ENCODE measurements at regions not wholly inside any gene's neighbourhood (a gene's known extent, or its start where the extent isn't known, plus 50 kb on each side); places are given as distances from the start of the nearest gene placed in this dataset.
A peak's percentile ranks its signal among the peaks of the same experiment; 100 is the strongest.
"Not testable (repeated sequence)": the region's sequence is repeated elsewhere in the genome, so short reads cannot be mapped to it uniquely, and the experiment has no call there.

DNA sequence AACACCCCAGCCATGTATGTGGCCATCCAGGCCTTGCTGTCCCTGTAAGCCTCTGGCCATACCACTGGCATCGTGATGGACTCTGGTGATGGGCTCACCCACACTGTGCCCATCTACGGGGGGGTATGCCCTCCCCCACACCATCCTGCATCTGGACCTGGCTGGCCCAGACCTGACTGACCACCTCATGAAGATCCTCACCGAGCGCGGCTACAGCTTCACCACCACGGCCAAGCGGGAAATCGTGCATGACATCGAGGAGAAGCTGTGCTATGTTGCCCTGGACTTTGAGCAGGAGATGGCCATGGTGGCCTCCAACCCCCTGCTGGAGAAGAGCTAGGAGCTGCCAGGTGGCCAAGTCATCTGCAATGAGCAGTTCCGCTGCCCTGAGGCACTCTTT, 80.4 kb upstream of the ZCCHC2 start:
- no peak for DNase-seq (ENCODE audit: low spot score)

DNA sequence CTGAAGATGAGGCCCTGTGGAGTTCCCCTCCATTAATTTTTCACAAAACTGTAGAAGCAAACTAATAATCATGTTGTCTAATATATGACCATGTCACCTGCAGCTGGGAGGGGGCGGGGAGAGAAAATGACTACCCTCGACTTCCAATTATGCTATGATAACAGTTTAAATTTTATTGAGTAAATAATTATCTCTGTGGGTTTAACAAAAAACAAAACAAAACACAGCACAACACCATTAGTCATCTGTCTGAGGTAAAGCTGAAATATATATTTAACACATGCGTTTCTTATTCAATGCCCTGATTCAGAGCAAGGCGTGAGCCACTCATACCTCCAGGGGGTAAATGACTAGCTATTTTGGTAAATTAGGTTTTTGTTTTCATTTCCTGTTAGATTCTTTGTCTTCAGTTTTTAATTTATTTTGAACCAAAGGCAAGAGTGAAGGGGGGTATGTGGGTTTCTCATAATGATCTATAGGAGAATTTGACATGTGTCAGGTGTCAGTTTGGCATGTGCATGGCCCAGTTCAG, 77.4 kb upstream of the ZCCHC2 start:
- DNase-seq (ENCODE audit: low spot score): no peak

DNA sequence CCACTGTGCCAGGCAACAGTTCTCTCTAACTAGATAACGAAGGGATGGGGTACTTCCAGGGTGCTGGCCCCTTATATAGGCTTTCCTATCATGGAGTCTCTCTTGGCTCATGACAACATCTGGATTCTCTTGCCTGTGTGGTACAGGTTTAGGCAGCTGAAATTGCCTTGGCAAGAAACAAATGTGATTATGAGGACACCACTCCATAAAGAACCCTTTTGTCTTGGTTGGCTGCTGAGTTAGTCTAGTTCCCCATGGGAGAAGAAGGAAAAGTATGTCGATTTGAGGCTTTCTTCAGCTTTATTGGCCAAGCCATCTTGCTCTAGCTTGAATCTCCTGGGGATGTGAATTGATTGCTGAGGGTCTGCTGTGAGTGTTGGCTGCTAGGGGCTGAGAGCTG, 76.3 kb upstream of the ZCCHC2 start:
- DNase-seq (ENCODE audit: low spot score): no peak

DNA sequence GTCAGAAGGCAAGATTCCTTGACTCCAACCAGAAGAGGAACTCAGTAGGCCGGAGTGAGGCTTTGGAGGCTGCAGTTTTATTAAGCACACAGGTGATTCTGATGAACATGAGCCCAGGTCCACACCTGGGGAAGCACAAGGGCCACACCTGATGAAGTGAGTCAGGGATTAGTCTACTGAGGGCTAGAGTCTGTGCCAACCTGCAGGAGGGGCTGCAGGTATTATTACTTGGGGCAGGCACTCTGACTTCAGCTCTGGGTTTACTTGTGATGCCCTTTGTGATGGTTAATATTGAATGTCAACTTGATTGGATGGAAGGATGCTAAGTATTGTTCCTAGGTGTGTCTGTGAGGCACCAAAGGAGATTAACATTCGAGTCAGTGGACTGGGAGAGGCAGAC, 75.2 kb upstream of the ZCCHC2 start:
- DNase-seq (ENCODE audit: low spot score): no peak

DNA sequence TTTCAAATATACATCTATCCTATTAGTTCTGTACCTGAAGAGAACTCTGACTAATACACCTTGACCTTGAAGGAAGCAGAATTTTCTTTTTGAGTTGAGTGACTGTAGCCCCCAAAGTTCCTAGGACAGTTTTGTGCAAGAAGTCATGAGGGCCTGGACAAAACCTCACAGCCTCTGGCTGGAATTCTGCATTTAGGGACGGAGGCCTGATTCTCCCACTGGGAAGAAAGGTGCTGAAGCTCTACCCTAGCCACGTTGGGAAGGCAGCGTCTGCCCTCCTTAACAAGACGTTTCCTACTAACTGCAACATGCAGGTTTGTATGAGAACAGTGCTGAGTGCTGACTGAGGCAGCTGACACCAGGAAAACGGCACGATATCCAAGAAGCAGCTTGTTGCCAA, 74.4 kb upstream of the ZCCHC2 start:
- DNase-seq (ENCODE audit: low spot score): no peak

DNA sequence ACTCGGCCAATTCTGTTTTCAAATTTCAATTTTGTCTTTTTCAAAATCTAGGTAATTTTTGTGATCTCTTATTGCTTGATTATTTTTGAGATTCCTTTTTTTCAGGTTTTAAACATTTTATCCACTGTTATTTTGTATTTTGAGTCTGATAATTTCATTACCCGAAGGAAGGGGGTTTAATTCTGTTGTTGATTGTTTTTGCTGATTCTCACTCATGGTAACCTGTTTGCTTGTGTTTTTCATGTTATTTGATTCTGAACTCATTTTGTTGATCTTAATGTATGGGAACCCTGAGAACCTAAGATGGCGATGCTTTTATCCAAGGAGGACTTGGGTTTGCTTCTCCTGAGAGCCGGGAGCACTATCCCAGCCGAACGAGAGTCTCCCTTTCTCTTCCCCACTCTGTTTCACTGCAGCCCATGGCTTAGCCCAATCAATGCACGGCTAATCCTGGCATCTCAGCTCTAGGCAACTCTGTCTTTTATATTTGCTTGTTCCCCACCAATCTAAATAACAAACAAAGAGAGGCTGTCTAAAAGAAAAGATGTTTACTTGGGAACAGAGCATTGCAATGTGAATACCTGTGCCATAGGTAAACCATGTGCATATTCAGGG, 73.2 kb upstream of the ZCCHC2 start:
- no peak for DNase-seq (ENCODE audit: low spot score)

DNA sequence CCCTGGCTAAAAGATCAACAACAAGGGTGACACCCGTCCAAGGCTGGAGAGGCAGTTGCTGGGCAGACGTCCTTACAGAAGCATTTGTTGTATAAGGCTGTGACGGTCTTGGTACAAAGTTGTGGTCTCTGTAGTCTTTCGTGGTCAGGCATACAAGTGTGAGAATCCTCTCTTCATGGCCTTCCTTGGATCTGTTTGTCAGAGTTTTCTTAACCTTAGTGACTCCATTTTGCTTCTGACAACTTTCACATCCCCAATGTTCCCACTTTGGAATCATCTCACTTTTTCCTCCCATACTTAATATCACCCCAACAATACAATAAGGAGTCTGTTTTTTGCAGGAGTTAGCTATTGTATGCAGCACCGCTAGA, 72.7 kb upstream of the ZCCHC2 start:
- no peak for DNase-seq (ENCODE audit: low spot score)

DNA sequence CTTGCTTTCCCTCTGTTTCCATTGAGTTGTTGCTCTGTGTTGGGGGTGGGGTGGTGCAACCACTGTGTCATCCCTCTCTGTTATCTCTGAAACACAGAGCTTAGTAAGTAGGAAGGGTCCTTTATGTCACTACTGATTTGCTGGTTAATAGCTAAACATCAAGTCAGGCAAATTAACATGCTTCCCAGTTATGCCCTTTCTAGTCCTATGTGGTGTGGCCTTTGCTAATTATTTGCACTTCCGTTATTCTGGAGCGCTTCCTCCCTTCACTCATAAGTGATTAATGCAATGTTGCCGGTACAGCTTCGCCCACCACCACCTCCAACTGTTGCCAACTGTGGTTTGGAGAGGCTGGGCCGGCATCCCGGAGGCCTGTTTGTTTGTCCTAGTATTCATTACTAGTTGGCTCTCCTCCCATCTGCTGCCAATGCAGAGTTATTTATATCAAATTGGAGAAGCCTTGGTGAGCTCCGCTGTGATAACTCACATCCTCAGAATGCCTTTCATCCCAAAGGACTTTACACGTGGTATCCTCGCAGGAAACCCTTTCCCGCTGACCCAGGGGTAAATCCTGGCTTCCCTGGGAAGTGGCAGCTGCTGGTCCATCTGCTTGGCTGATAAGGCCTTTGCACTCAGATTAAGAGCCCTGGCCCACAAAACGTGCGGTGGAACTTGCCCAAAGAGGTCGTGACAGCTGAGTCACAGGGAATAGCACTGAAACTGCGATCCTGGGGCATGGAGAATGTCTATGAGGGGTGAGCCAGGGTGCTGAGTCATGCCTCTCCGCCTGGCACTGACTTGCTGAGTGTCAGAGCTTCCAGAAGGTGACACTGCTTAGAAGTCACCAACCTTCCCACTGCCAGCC, 72.0 kb upstream of the ZCCHC2 start:
- peak; percentile 13 for DNase-seq (ENCODE audit: low spot score)

DNA sequence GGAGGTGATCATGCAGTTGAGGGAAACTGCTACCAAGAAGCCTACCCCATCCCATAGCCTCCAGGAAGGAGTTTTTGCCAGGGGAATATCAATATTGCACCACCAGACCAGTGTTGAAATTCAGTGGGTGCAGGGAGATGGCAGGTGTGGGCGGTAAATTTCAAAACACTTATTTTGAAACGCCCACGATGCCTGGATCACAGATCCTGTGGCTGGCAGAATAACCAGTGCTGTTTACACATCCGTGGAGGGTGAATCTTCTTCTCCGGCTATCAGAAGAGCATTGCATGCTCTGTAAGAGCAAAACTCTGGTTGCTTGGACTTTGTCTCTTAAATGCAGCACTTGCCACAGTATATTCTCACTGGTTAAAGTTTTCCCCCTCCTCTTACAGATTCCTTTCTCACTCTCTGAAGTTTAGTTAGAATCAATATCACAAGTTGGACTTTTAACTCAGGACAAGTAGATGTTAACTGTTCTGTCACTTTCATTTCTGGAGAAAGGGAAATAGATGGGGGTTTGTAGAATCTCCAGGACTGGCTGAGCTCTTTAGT, 70.5 kb upstream of the ZCCHC2 start:
- DNase-seq (ENCODE audit: low spot score): no peak

DNA sequence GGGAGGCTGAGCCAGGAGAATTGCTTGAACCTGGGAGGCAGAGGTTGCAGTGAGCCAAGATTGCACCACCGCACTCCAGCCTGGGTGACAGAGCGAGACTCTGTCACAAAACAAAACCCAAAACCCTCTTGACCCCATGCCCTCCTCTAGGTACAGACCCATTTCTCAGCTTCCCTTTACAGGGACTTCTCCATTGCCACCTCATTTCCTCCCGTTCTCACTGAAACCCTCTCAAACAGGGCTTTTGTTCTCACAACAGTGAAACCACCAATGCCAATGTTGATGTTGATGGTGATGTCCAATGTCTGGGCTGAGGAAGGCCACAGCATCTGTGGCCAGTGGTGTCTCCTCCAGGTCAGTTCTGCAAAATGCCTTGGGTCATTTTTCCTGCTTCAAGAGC, 69.0 kb upstream of the ZCCHC2 start:
- DNase-seq (ENCODE audit: low spot score): no peak

DNA sequence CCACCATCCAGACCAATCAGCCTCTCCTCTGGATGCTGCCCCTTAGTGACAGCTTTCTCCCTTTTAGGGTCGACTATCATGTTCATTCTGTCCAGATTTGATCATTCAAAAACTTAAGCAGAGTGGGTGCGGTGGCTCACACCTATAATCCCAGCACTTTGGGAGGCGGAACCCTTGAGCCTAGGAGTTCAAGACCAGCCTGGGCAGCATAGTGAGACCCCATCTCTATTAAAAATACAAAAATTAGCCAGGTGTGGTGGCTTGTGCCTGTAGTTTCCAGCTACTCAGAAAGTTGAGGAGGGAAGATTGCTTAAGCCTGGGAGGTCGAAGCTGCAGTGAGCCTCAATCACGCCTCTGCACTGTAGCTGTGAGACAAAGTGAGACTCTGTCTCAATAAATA, 68.3 kb upstream of the ZCCHC2 start:
- DNase-seq (ENCODE audit: low spot score): no peak

DNA sequence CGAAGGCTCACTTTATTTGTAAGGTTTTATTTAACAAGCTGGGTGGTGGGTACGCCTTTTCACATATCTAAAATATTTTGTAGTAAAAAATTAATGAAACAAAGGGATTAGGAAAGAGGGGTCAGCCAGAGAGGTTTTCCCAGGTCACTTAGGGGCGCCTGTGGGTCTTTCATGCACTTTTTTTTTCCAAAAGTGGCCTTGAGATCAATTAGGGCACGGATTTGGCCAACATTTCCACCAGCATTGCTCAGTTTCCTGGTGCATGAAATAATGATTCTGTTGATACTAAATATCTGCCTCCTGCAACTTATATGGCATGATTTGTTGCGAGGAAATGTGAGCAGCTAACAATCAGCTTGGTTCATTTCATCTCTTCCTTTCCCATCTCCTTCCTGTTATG, 67.6 kb upstream of the ZCCHC2 start:
- DNase-seq (ENCODE audit: low spot score): no peak

DNA sequence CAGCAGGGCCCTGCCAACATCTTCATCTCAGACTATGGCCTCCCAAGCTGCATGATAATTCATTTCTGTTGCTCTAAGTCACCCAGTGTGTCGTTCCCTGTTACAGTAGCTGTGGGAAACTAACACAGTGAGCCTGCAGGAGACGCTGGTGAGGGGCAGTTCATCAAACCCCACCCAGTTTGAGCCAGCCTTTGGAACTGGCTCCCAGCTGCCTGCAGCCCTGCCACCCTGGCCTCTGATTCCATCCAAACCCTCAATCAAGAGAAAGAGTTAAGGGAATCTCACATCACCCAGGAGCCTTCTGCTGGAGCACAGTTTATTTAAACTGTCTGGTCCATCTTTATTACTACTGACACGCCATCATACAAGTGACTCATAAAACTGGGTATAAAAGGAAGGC, 64.9 kb upstream of the ZCCHC2 start:
- no peak for DNase-seq (ENCODE audit: low spot score)

DNA sequence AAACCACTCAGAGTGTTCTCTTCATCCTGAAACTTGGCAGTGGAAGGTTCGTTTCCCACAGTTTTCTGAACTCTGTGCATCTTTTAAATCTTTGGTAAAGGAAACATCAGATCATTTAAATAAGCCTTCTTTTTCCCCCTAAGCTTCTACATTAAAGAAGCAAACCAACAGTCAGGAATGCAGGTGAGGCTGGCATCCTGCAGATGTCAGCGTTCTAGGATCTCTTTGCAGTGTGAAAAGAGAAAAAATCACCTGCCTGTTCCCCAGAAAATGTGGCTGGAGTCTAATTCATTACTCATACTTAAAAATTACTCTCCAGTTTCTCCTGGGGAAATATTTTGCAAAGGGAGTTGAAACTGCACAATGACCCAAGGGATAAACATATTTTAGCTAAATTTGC, 64.5 kb upstream of the ZCCHC2 start:
- no peak for DNase-seq (ENCODE audit: low spot score)

DNA sequence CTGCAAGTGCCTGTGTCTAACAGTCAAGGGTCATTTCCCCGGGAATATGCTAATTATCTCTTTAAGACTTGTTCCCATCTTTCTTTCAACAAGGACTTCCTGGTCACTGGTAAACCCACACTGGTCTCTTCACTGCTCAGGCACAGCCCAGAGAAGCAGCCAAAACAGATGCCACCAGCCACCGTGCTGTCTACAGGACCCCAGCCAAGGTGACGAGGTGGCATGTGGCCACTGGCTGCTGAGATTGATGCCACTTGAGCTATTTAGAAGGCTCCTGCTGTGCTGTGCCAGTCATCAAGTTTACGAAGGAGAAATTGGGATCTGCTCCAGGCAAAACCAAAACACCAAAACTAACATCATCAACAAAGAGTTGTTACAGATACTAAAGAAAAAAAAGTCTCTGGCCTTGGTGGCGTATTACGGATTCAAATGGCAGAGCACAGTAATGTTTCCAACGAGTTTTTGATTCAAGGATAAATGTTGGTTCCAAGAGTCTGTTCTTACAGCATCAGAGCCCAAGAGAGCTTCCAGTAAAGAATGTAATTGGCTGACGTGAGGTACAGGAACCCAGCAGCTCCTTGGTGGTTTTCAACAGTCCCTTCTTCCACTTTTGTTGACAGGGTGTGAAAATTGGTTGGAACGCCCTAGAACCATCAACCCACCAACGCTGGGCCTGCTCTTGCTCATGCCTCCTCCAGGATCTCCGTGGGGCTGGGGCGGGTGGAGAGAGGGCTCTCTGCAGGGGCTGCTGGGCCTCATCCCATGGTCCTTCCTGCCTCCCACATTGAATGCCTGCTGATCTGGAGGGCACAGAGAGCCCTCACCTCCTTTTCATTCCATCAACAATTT, 63.7 kb upstream of the ZCCHC2 start:
- no peak for DNase-seq (ENCODE audit: low spot score)

DNA sequence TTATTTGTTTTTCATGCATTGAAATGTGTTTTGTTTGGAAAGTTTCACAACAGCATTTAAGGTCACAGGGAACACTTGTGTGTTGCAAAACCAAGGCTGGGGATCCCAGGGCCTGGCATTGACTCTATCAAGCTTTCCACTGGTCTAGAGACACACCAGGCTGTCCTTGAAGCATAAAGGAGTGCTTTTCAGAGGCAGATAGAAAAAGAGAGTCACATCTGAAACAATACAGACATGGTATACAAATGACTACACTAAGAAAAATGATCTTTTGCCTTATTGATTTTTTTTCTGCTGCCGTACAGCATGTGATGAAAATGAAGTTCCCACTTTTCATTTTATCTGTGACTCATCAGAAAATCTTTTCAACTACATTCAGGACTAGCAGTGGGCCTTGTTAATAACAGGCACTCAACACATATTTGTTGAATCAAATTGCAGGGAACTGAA, 61.9 kb upstream of the ZCCHC2 start:
- no peak for DNase-seq (ENCODE audit: low spot score)

DNA sequence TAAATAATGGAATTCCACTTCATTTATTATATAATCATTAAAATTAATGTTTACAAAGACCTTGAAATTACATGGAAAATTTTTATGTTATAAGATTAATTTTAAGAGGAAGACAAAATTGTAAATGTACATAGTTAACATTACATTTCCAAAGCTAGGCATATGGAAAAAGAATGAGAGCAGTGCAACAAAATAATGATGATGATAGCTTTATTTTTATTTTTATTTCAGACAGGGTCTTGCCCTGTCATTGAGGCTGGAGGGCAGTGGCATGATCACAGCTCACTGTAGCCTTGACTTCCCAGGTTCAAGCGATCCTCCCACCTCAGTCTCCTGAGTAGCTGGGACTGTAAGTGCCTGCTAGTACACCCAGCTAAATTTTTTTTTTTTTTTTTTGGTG, 61.2 kb upstream of the ZCCHC2 start:
- DNase-seq (ENCODE audit: low spot score): no peak

DNA sequence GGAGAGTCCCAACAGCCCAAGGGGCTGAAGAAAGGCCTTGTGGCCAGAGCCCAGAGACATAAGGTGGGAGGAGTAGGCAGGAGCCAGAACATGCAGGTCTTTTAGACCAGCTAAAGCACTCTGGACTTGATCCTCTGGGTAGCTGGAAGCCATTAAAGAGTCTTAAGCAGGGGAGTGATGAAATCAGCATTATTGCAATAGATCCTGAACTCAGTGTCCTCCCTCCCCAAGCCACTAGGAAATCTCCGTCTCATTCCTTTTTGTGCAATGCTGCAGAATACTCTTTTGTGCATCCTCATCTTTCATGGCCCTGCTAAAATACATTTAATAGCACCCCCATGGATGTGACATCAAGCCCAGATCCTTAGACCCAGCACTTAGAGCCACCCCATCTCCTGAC, 58.6 kb upstream of the ZCCHC2 start:
- no peak for DNase-seq (ENCODE audit: low spot score)

DNA sequence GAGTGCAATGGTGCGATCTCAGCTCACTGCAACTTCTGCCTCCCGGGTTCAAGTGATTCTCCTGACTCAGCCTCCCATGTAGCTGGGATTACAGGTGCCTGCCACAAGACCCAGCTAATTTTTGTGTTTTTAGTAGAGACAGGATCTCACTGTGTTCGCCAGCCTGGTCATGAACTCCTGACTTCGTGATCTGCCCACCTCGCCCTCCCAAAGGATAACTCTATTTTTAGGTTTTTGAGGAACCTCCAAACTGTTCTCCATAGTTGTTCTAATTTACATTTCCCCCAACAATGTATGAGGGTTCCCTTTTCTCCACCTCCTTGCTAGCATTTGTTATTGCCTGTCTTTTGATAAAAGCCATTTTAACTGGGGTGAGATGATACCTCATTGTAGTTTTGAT, 53.7 kb upstream of the ZCCHC2 start:
- DNase-seq (ENCODE audit: low spot score): not testable (repeated sequence)

Data from globus pallidus (tissue), 1 donor.